ENCODE measurements at regions not wholly inside any gene's neighbourhood (a gene's known extent, or its start where the extent isn't known, plus 50 kb on each side); places are given as distances from the start of the nearest gene placed in this dataset.

DNA sequence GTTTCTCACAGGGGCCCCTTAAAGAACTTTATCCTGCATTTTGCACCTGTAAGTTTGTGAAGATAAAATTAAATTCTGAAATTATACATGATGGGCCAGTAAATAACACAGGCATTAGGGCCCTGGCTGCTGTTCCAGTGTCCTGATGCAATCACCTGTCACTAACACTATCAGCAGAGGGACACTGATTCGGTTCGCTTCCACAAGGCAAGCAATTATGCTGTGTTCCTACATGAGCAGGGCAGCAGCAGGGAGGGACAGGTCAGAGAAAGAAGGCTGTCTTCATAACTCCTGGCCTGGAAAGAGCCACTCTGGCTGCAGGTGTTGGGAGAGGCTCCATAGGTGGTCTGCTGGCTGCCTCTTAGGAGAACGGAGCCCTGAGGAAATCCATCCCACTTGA, 487.3 kb downstream of the MID1IP1 start (continued):
- TF ChIP-seq, protein P1, sequence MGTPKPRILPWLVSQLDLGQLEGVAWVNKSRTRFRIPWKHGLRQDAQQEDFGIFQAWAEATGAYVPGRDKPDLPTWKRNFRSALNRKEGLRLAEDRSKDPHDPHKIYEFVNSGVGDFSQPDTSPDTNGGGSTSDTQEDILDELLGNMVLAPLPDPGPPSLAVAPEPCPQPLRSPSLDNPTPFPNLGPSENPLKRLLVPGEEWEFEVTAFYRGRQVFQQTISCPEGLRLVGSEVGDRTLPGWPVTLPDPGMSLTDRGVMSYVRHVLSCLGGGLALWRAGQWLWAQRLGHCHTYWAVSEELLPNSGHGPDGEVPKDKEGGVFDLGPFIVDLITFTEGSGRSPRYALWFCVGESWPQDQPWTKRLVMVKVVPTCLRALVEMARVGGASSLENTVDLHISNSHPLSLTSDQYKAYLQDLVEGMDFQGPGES (IDR thresholded peaks at IDR 0.05; ENCODE audit: low read depth, low read length) = no peak
- TF ChIP-seq YY1 (IDR thresholded peaks at IDR 0.05; ENCODE audit: low read depth) (no peak), RCOR1 (IDR thresholded peaks at IDR 0.05; ENCODE audit: low read length) (no peak)

DNA sequence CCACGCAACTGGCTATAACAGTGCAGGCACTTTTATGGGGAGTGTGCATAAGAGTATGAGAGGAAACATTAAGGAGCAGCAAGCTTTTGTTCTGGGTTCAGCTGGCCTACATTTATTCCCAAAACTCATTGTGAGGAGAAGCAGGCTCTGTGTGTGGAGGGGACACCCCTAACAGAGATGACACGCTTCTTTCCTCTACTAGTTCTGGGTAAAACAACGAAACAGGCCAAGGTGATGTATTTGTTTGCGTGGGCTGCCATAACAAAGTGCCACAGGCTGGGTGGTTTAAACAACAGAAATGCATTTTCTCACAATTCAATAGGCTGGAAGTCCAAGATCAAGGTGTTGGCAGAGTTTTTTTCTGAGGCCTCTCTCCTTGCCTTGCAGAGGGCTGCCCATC, 488.6 kb downstream of the MID1IP1 start:
- Histone ChIP-seq H3K4me3 (ENCODE audit: low read depth in 2 of 2, low read length in 1 of 2) (no peak overlapping the region), H3K4me1 (ENCODE audit: control insufficient read depth in 1 of 2, insufficient read depth in 2 of 2, low read depth in 1 of 2, low read length in 1 of 2) (no peaks in the 10 kb centered on the region; a peak in 1 of 4 replicates), H2AFZ (ENCODE audit: low read depth) (no peak overlapping the region), H3K9me2 (no peaks in the 10 kb centered on the region), H3K27ac (ENCODE audit: low read depth in 2 of 2, low read length in 1 of 2) (no peak overlapping the region), H3F3A (replicated peaks; ENCODE audit: insufficient read depth) (no peaks in the 10 kb centered on the region), H3K9ac (no peak overlapping the region), H3K4me2 (no peak overlapping the region), H3K79me2 (ENCODE audit: insufficient read depth) (no peaks in the 10 kb centered on the region), H3K36me3 (replicated peaks in 1 of 2; ENCODE audit: control insufficient read depth in 1 of 2, insufficient read depth in 2 of 2, low read length in 1 of 2) (no peaks in the 10 kb centered on the region), H4K20me1 (ENCODE audit: insufficient read depth) (no peaks in the 10 kb centered on the region), H3K9me3 (no peaks in the 10 kb centered on the region), H3K27me3 (ENCODE audit: insufficient read depth) (no peaks in the 10 kb centered on the region)
- WGBS (ENCODE audit: low lambda C conversion rate) = 18% methylated on average over 4 of the region's 4 CpGs
- POLR2A ChIA-PET = no interaction called here
- TF ChIP-seq, protein P2, sequence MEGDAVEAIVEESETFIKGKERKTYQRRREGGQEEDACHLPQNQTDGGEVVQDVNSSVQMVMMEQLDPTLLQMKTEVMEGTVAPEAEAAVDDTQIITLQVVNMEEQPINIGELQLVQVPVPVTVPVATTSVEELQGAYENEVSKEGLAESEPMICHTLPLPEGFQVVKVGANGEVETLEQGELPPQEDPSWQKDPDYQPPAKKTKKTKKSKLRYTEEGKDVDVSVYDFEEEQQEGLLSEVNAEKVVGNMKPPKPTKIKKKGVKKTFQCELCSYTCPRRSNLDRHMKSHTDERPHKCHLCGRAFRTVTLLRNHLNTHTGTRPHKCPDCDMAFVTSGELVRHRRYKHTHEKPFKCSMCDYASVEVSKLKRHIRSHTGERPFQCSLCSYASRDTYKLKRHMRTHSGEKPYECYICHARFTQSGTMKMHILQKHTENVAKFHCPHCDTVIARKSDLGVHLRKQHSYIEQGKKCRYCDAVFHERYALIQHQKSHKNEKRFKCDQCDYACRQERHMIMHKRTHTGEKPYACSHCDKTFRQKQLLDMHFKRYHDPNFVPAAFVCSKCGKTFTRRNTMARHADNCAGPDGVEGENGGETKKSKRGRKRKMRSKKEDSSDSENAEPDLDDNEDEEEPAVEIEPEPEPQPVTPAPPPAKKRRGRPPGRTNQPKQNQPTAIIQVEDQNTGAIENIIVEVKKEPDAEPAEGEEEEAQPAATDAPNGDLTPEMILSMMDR (IDR thresholded peaks at IDR 0.05) = no peak
- TF ChIP-seq, protein P3, sequence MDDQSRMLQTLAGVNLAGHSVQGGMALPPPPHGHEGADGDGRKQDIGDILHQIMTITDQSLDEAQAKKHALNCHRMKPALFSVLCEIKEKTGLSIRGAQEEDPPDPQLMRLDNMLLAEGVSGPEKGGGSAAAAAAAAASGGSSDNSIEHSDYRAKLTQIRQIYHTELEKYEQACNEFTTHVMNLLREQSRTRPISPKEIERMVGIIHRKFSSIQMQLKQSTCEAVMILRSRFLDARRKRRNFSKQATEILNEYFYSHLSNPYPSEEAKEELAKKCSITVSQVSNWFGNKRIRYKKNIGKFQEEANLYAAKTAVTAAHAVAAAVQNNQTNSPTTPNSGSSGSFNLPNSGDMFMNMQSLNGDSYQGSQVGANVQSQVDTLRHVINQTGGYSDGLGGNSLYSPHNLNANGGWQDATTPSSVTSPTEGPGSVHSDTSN (IDR thresholded peaks at IDR 0.05) = no peak
- TF ChIP-seq MXI1 (IDR thresholded peaks at IDR 0.05; ENCODE audit: low read depth, low read length) (no peak), EZH2phosphoT487 (IDR thresholded peaks at IDR 0.05; ENCODE audit: borderline replicate concordance, low read depth) (no peak), MEF2A (IDR thresholded peaks at IDR 0.05; ENCODE audit: borderline replicate concordance, low read depth) (no peak), NRF1 (IDR thresholded peaks at IDR 0.05; ENCODE audit: low read depth, low read length) (no peak), FOSL2 (IDR thresholded peaks at IDR 0.05; ENCODE audit: borderline replicate concordance, low read depth) (no peak), TCF12 (IDR thresholded peaks at IDR 0.05) (no peak), USF1 (IDR thresholded peaks at IDR 0.05; ENCODE audit: borderline replicate concordance, low read depth) (no peak), ZBTB33 (IDR thresholded peaks at IDR 0.05; ENCODE audit: borderline replicate concordance, low read depth) (no peak), REST (IDR thresholded peaks at IDR 0.05; ENCODE audit: low read depth, low read length) (no peak)
- TF ChIP-seq, protein P4, sequence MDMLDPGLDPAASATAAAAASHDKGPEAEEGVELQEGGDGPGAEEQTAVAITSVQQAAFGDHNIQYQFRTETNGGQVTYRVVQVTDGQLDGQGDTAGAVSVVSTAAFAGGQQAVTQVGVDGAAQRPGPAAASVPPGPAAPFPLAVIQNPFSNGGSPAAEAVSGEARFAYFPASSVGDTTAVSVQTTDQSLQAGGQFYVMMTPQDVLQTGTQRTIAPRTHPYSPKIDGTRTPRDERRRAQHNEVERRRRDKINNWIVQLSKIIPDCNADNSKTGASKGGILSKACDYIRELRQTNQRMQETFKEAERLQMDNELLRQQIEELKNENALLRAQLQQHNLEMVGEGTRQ (IDR thresholded peaks at IDR 0.05; ENCODE audit: borderline replicate concordance, low read depth, low read length) = no peak
- DNase-seq = no peak
- CTCF ChIA-PET = no interaction called here
